ENCODE measurements at regions not wholly inside any gene's neighbourhood (a gene's known extent, or its start where the extent isn't known, plus 50 kb on each side); places are given as distances from the start of the nearest gene placed in this dataset.

- TF ChIP-seq, protein P1, sequence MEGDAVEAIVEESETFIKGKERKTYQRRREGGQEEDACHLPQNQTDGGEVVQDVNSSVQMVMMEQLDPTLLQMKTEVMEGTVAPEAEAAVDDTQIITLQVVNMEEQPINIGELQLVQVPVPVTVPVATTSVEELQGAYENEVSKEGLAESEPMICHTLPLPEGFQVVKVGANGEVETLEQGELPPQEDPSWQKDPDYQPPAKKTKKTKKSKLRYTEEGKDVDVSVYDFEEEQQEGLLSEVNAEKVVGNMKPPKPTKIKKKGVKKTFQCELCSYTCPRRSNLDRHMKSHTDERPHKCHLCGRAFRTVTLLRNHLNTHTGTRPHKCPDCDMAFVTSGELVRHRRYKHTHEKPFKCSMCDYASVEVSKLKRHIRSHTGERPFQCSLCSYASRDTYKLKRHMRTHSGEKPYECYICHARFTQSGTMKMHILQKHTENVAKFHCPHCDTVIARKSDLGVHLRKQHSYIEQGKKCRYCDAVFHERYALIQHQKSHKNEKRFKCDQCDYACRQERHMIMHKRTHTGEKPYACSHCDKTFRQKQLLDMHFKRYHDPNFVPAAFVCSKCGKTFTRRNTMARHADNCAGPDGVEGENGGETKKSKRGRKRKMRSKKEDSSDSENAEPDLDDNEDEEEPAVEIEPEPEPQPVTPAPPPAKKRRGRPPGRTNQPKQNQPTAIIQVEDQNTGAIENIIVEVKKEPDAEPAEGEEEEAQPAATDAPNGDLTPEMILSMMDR (IDR thresholded peaks at IDR 0.05; ENCODE audit: insufficient read depth, low read length, poor library complexity, severe bottlenecking), result no peak
- H3K36me3 ChIP-seq (ENCODE audit: control insufficient read depth, insufficient read depth, low read length), result no peaks in the 10 kb centered on the region
- DNase-seq (ENCODE audit: low read depth), result peak; percentile 63
- H3K4me3 ChIP-seq (ENCODE audit: low read depth, low read length), result no peak overlapping the region
- no peaks in the 10 kb centered on the region for H3K27me3 ChIP-seq (ENCODE audit: control insufficient read depth, insufficient read depth, low read length)
Measured at GRCh38 chr2:53104263-53104662, 663.3 kb upstream of the CHAC2 start.

DNA sequence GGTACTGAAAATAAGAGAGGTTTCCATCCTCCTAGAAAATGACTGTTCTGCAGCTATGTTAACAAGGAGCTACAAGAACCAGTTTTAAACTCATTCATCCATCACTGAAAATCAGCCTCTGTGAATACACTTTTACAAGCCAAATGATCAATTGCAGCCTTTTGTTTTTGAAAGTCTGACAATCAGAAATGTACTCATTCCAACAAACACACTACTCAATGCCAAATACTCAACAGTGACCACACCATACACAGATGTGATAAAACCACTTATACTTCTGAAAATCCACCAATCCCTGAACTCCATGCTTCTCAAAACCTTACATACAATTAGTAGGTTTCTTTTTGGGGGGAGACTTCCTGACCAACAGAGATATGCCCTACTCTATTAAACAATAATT, 663.9 kb upstream of the CHAC2 start:
- H3K27me3 ChIP-seq (ENCODE audit: control insufficient read depth, insufficient read depth, low read length), result no peaks in the 10 kb centered on the region
- H3K36me3 ChIP-seq (ENCODE audit: control insufficient read depth, insufficient read depth, low read length), result no peaks in the 10 kb centered on the region
- no peak for DNase-seq (ENCODE audit: low read depth)
- TF ChIP-seq, protein P1 (IDR thresholded peaks at IDR 0.05; ENCODE audit: insufficient read depth, low read length, poor library complexity, severe bottlenecking), result no peak
- no peak overlapping the region for H3K4me3 ChIP-seq (ENCODE audit: low read depth, low read length)

GRCh38 chr2:53098696-53099078, 668.9 kb upstream of the CHAC2 start:
- no peaks in the 10 kb centered on the region for H3K27me3 ChIP-seq (ENCODE audit: control insufficient read depth, insufficient read depth, low read length)
- TF ChIP-seq, protein P1 (IDR thresholded peaks at IDR 0.05; ENCODE audit: insufficient read depth, low read length, poor library complexity, severe bottlenecking), result no peak
- H3K4me3 ChIP-seq (ENCODE audit: low read depth, low read length), result no peak overlapping the region
- DNase-seq (ENCODE audit: low read depth), result no peak
- H3K36me3 ChIP-seq (ENCODE audit: control insufficient read depth, insufficient read depth, low read length), result no peaks in the 10 kb centered on the region

GRCh38 chr2:53096351-53096750, 671.3 kb upstream of the CHAC2 start:
- no peak for DNase-seq (ENCODE audit: low read depth)
- TF ChIP-seq, protein P1 (IDR thresholded peaks at IDR 0.05; ENCODE audit: insufficient read depth, low read length, poor library complexity, severe bottlenecking), result no peak
- Histone ChIP-seq H3K4me3 (ENCODE audit: low read depth, low read length) (no peak overlapping the region), H3K27me3 (ENCODE audit: control insufficient read depth, insufficient read depth, low read length) (no peaks in the 10 kb centered on the region), H3K36me3 (ENCODE audit: control insufficient read depth, insufficient read depth, low read length) (no peaks in the 10 kb centered on the region)

GRCh38 chr2:53095664-53096063, 671.9 kb upstream of the CHAC2 start:
- no peaks in the 10 kb centered on the region for H3K27me3 ChIP-seq (ENCODE audit: control insufficient read depth, insufficient read depth, low read length)
- no peak for DNase-seq (ENCODE audit: low read depth)
- H3K36me3 ChIP-seq (ENCODE audit: control insufficient read depth, insufficient read depth, low read length), result no peaks in the 10 kb centered on the region
- no peak overlapping the region for H3K4me3 ChIP-seq (ENCODE audit: low read depth, low read length)
- TF ChIP-seq, protein P1 (IDR thresholded peaks at IDR 0.05; ENCODE audit: insufficient read depth, low read length, poor library complexity, severe bottlenecking), result no peak

DNA sequence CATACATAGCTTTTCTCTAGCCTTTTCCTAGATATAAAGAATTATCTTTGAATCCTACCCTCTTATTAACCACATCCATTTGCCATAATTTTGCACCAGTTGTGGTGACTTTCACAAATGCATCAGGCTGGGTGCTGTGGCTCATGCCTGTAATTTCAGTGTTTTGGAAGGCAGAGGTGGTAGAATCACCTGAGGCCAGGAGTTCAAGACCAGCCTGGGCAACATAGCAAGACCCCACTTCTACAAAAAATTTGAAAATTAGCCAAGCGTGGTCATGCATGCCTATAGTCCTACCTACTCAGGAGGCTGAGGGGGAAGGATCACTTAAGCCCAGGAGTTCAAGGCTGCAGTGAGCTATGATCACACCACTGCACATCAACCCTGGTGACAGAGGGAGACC, 672.4 kb upstream of the CHAC2 start:
- TF ChIP-seq, protein P1 (IDR thresholded peaks at IDR 0.05; ENCODE audit: insufficient read depth, low read length, poor library complexity, severe bottlenecking), result no peak
- Histone ChIP-seq H3K4me3 (ENCODE audit: low read depth, low read length) (no peak overlapping the region), H3K27me3 (ENCODE audit: control insufficient read depth, insufficient read depth, low read length) (no peaks in the 10 kb centered on the region), H3K36me3 (ENCODE audit: control insufficient read depth, insufficient read depth, low read length) (no peaks in the 10 kb centered on the region)
- no peak for DNase-seq (ENCODE audit: low read depth)
